KBM-7 (cell line): ENCODE measurements at regions not wholly inside any gene's neighbourhood (a gene's known extent, or its start where the extent isn't known, plus 50 kb on each side); places are given as distances from the start of the nearest gene placed in this dataset.

Source experiments
- DNase-seq: peaks from one replicate; pipeline ENCODE4 v3.0.0-alpha.2; 2015
- in situ Hi-C: fragments of 300-500 bp; cut with MboI; formaldehyde crosslinking; loops from 2 replicates; pipeline ENCODE4 v1.14.3; 2020; ENCODE audit warnings: low sequenced_read_pairs, low pct_unique_long_range_greater_than_20kb, mixed read lengths

DNA sequence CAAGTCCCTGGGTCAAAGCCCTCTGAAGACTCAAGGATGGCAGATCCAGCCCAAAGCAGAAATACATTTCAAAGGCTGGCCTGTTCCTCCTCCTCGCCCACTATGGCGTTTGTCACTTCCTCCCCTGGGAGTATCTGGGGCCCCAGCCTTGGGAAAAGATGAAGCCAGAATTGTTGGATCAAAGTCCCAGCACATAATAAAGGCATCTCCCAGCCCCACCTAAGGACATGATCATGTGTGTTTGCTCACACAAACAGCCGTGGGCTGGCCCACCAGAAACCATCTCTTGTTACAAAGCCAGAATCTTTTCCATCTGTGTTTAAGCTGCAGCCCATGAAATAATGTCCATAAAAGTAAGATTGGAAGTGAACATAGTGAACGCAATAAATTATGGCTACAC is 50.1 kb upstream of the HAAO start:
- in situ Hi-C loops = loop anchor here (10.0 to 25.0 kb wide), 2 partner anchors 392 to 645 kb away; no protein-coding TSS in a partner anchor
- DNase-seq = no peak
